ENCODE measurements at regions not wholly inside any gene's neighbourhood (a gene's known extent, or its start where the extent isn't known, plus 50 kb on each side); places are given as distances from the start of the nearest gene placed in this dataset.

GRCh38 chr17:13350466-13350865 is 251.3 kb downstream of the HS3ST3A1 start:
- TF ChIP-seq POLR2AphosphoS5 (IDR thresholded peaks at IDR 0.05; ENCODE audit: borderline replicate concordance, low read depth, low read length) (no peak), EZH2 (IDR thresholded peaks at IDR 0.05) (no peak)
